Sigmoid colon (tissue), 6 donors: ENCODE measurements at regions not wholly inside any gene's neighbourhood (a gene's known extent, or its start where the extent isn't known, plus 50 kb on each side); places are given as distances from the start of the nearest gene placed in this dataset.

Experiments used
- DNase-seq: peaks from one replicate; pipeline ENCODE4 v3.0.0-alpha.2; 2019
- H3K27ac ChIP-seq, 4 donors: fragments of 200-600 bp; sonication (generic); one replicate each; pipeline ENCODE4 v1.5.1; 2016 to 2019; ENCODE audit warnings: mild to moderate bottlenecking in 1 of 4
- H3K27me3 ChIP-seq, 3 donors: fragments of 200-600 bp; sonication (generic); one replicate each; pipeline ENCODE4 v1.5.1; 2019; ENCODE audit warnings: mild to moderate bottlenecking in 1 of 3
- H3K36me3 ChIP-seq, 4 donors: fragments of 200-600 bp; sonication (generic); one replicate each; pipeline ENCODE4 v1.5.1; 2016 to 2019
- H3K4me1 ChIP-seq, 4 donors: fragments of 200-600 bp; sonication (generic); one replicate each; pipeline ENCODE4 v1.5.1; 2017 to 2019
- H3K4me3 ChIP-seq, 4 donors: fragments of 200-600 bp; sonication (generic); one replicate each; pipeline ENCODE4 v1.5.1; 2017 to 2019; ENCODE audit warnings: mild to moderate bottlenecking in 2 of 4, moderate library complexity in 1 of 4
- H3K9me3 ChIP-seq, 4 donors: fragments of 200-600 bp in 3 of 4; sonication (generic) in 3 of 4; one replicate each; pipeline versions ENCODE4 v1.5.1 to v1.6.1; 2013 to 2019
- EP300 ChIP-seq, 4 donors: sonication (generic); formaldehyde crosslinking; IDR thresholded peaks; one replicate each; pipeline ENCODE4 v1.6.1; 2017; ENCODE audit warnings: antibody characterized with exemption in 4 of 4
- POLR2A ChIP-seq, 2 donors: fragments of 450-650 bp; IDR thresholded peaks; one replicate each; pipeline ENCODE4 v1.6.1; 2016; ENCODE audit warnings: antibody characterized with exemption in 2 of 2, mild to moderate bottlenecking in 2 of 2, moderate library complexity in 2 of 2
- POLR2AphosphoS5 ChIP-seq, 4 donors: sonication (generic); formaldehyde crosslinking; IDR thresholded peaks; one replicate each; pipeline ENCODE4 v1.6.1; 2017; ENCODE audit warnings: antibody characterized with exemption in 4 of 4
- WGBS, 2 donors: extraction: QIAGEN DNeasy Blood & Tissue Kit; methylation state at CpG; one replicate each; pipeline ENCODE4 v1.1.7; 2013; 5-methylcytosine and 5-hydroxymethylcytosine counted together
- intact Hi-C: fragments of 100-400 bp; cut with DNase I; formaldehyde crosslinking; loops from one replicate; pipeline ENCODE4 v1.15.1; 2023
- TF ChIP-seq, protein P1 (sequence below), 4 experiments: fragments of 450-650 bp in 3 of 4; fragments of 200-600 bp in 1 of 4; IDR thresholded peaks; one replicate each; pipeline ENCODE4 v1.5.1; 2016 to 2019; ENCODE audit warnings: antibody characterized with exemption in 4 of 4, mild to moderate bottlenecking in 3 of 4, moderate library complexity in 2 of 4
- donor health status: healthy with polysubstance abuse.
- donor health status: healthy.

DNA sequence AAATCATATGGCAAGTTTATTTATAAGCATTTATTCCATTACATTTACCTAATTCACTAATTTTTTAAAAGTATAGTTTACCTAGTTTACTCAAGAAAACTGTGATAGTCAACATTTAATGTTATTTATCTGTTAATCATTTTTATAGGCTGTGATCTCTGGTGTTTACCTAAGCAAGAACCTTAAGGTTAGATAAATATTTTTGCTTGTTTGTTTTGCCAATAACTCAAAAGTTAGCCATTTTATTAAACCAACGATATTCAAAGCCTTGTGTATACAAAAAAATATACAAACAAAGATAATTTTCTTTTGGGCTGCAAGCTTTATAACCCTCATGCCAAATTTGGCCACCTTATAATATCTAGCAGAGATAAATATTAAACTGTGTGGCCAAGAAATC, 157.3 kb downstream of the SLCO1B3 start:
- 45 to 54% methylated on average over 1 of the region's 1 CpG for WGBS, 2 donors
- Histone ChIP-seq H3K36me3 (no peaks in the 10 kb centered on the region), H3K4me3 (no peak overlapping the region), H3K27me3 (no peaks in the 10 kb centered on the region), H3K4me1 (no peaks in the 10 kb centered on the region), H3K9me3 (no peaks in the 10 kb centered on the region), H3K27ac (no peak overlapping the region)
- TF ChIP-seq, protein P1, sequence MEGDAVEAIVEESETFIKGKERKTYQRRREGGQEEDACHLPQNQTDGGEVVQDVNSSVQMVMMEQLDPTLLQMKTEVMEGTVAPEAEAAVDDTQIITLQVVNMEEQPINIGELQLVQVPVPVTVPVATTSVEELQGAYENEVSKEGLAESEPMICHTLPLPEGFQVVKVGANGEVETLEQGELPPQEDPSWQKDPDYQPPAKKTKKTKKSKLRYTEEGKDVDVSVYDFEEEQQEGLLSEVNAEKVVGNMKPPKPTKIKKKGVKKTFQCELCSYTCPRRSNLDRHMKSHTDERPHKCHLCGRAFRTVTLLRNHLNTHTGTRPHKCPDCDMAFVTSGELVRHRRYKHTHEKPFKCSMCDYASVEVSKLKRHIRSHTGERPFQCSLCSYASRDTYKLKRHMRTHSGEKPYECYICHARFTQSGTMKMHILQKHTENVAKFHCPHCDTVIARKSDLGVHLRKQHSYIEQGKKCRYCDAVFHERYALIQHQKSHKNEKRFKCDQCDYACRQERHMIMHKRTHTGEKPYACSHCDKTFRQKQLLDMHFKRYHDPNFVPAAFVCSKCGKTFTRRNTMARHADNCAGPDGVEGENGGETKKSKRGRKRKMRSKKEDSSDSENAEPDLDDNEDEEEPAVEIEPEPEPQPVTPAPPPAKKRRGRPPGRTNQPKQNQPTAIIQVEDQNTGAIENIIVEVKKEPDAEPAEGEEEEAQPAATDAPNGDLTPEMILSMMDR (IDR thresholded peaks at IDR 0.05) = no peak
- TF ChIP-seq EP300 (IDR thresholded peaks at IDR 0.05) (no peak), POLR2A (IDR thresholded peaks at IDR 0.05) (no peak), POLR2AphosphoS5 (IDR thresholded peaks at IDR 0.05) (no peak)
- intact Hi-C loops = no loop called here
- no peak for DNase-seq

DNA sequence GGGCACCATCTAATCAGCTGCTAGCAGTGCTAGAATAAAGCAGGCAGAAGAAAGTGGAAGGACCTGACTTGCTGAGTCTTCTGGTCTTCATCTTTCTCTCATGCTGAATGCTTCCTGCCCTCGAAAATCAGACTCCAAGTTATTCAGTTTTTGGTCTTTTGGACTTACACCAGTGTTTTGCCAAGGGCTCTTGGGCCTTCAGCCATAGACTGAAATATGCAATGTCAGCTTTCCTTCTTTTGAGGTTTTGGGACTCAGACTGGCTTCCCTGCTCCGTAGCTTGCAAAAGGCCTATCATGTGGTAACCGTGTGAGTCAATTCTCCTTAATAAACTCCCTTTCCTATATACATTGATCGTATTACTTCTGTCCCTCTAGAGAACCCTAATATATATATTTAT, 159.3 kb downstream of the SLCO1B3 start:
- intact Hi-C loops = no loop called here
- no peaks in the 10 kb centered on the region for H3K27me3 ChIP-seq
- no peaks in the 10 kb centered on the region for H3K4me1 ChIP-seq
- TF ChIP-seq POLR2AphosphoS5 (IDR thresholded peaks at IDR 0.05) (no peak), POLR2A (IDR thresholded peaks at IDR 0.05) (no peak)
- TF ChIP-seq, protein P1 (IDR thresholded peaks at IDR 0.05) = no peak
- H3K9me3 ChIP-seq = no peaks in the 10 kb centered on the region
- H3K4me3 ChIP-seq = no peak overlapping the region
- no peaks in the 10 kb centered on the region for H3K36me3 ChIP-seq
- H3K27ac ChIP-seq = no peak overlapping the region
- 71 to 75% methylated on average over 4 of the region's 4 CpGs for WGBS, 2 donors
- DNase-seq = no peak

DNA sequence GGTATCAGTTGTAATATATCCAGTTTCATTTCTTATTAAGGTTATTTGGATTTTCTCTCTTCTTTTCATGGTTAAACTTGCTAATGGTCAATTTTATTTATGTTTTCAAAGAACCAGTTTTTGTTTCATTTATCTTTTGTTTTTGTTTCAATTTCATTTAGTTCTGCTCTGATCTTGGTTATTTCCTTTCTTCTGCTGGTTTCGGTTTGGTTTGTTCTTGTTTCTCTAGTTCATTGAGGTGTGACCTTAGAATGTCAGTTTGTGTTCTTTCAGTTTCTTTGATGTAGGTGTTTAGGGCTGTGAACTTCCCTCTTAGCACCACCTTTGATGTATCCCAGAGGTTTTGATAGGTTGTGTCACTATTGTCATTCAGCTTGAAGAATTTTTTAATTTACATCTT, 145.6 kb upstream of the SLCO1B1 start:
- 13 to 48% methylated on average over 1 of the region's 1 CpG for WGBS, 2 donors
- no peak for TF ChIP-seq POLR2A (IDR thresholded peaks at IDR 0.05)
- no peak for TF ChIP-seq EP300 (IDR thresholded peaks at IDR 0.05)
- TF ChIP-seq, protein P1 (IDR thresholded peaks at IDR 0.05) = no peak
- TF ChIP-seq POLR2AphosphoS5 (IDR thresholded peaks at IDR 0.05) = no peak
- no peaks in the 10 kb centered on the region for H3K27me3 ChIP-seq
- no peak for DNase-seq
- H3K4me1 ChIP-seq = no peaks in the 10 kb centered on the region
- H3K4me3 ChIP-seq = no peak overlapping the region
- H3K27ac ChIP-seq = no peak overlapping the region
- H3K9me3 ChIP-seq = peaks cover 0 to 3% (median 0%) of the 10 kb centered on the region in 4 donors
- intact Hi-C loops = no loop called here
- no peaks in the 10 kb centered on the region for H3K36me3 ChIP-seq

DNA sequence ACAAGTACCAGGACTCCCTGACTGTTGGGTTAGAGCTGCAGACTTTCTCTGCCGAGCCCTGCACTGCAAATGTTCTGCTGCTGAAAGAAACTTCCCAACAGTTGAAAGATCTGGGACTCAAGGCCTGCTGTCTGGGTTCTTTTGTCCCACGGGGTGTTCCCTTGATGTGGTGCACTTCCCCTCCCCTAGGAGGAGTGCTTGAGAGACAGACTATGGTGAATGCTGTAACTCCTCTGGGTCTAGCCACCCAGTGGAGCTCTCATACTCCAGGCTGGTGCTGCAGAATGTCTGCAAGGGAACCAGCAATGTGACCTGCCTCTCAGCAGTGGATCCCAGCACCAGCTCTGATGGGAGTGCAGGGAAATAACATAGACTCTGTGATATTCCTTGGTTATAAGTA, 129.2 kb upstream of the SLCO1B1 start:
- DNase-seq = no peak
- Histone ChIP-seq H3K4me3 (no peak overlapping the region), H3K27me3 (no peaks in the 10 kb centered on the region), H3K36me3 (no peaks in the 10 kb centered on the region), H3K27ac (no peak overlapping the region), H3K9me3 (peaks cover 0 to 3% (median 0%) of the 10 kb centered on the region in 4 donors), H3K4me1 (no peaks in the 10 kb centered on the region)
- WGBS, 2 donors = 76 to 86% methylated on average over 2 of the region's 2 CpGs
- intact Hi-C loops = no loop called here
- TF ChIP-seq POLR2AphosphoS5 (IDR thresholded peaks at IDR 0.05) (no peak), POLR2A (IDR thresholded peaks at IDR 0.05) (no peak), EP300 (IDR thresholded peaks at IDR 0.05) (no peak)
- TF ChIP-seq, protein P1 (IDR thresholded peaks at IDR 0.05) = no peak

DNA sequence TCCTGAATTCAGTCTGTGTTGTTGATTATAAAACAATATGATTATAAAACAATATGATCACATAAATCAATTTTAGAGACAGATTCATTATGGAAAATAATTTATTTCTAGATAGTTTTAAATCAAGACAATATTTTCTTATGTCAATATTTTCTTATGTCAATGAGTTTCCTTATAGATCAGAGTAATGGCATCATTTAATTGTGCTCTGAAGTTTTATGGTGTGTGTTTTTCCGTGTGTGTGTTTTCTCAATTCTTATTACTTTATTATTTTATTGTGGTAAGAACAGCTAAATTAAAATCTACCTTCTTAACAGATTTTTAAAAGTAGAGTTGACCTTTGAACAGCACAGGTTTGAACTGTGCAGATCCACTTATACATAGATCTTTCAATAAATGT, 105.3 kb upstream of the SLCO1B1 start:
- Histone ChIP-seq H3K36me3 (no peaks in the 10 kb centered on the region), H3K4me1 (peaks cover 0 to 4% (median 2%) of the 10 kb centered on the region in 4 donors), H3K9me3 (no peaks in the 10 kb centered on the region), H3K27ac (no peak overlapping the region), H3K27me3 (no peaks in the 10 kb centered on the region), H3K4me3 (no peak overlapping the region)
- TF ChIP-seq POLR2AphosphoS5 (IDR thresholded peaks at IDR 0.05) (no peak), EP300 (IDR thresholded peaks at IDR 0.05) (no peak), POLR2A (IDR thresholded peaks at IDR 0.05) (no peak)
- TF ChIP-seq, protein P1 (IDR thresholded peaks at IDR 0.05) = no peak
- DNase-seq = no peak
- intact Hi-C loops = no loop called here
- WGBS, 2 donors = 10 to 69% methylated on average over 1 of the region's 1 CpG
